ENCODE measurements at regions not wholly inside any gene's neighbourhood (a gene's known extent, or its start where the extent isn't known, plus 50 kb on each side); places are given as distances from the start of the nearest gene placed in this dataset.

GRCh38 chr5:68084396-68084795 lies 131.2 kb upstream of the PIK3R1 start:
- no peak for DNase-seq (ENCODE audit: insufficient read length)
- no peak for FAIRE-seq

GRCh38 chr5:68080282-68081050 lies 135.1 kb upstream of the PIK3R1 start:
- no peak for TF ChIP-seq TAF1 (IDR thresholded peaks at IDR 0.05; ENCODE audit: borderline replicate concordance, low read depth, low read length)
- TF ChIP-seq POLR2AphosphoS5 (IDR thresholded peaks at IDR 0.05; ENCODE audit: low read depth, low read length) = no peak
- no peak for TF ChIP-seq POLR2A (IDR thresholded peaks at IDR 0.05; ENCODE audit: low read depth, low read length)
- DNase-seq (ENCODE audit: insufficient read length) = no peak
- FAIRE-seq = no peak

More at GRCh38 chr5:68084396-68084795, 131.2 kb upstream of the PIK3R1 start:
- TF ChIP-seq POLR2AphosphoS5 (IDR thresholded peaks at IDR 0.05; ENCODE audit: low read depth, low read length) (no peak), POLR2A (IDR thresholded peaks at IDR 0.05; ENCODE audit: low read depth, low read length) (no peak), TAF1 (IDR thresholded peaks at IDR 0.05; ENCODE audit: borderline replicate concordance, low read depth, low read length) (no peak)

GRCh38 chr5:68077349-68077894 lies 138.1 kb upstream of the PIK3R1 start:
- TF ChIP-seq POLR2A (IDR thresholded peaks at IDR 0.05; ENCODE audit: low read depth, low read length) (no peak), TAF1 (IDR thresholded peaks at IDR 0.05; ENCODE audit: borderline replicate concordance, low read depth, low read length) (no peak), POLR2AphosphoS5 (IDR thresholded peaks at IDR 0.05; ENCODE audit: low read depth, low read length) (no peak)
- FAIRE-seq (no peak), DNase-seq (ENCODE audit: insufficient read length) (no peak)

- FAIRE-seq (no peak), DNase-seq (ENCODE audit: insufficient read length) (no peak)
- TF ChIP-seq POLR2AphosphoS5 (IDR thresholded peaks at IDR 0.05; ENCODE audit: low read depth, low read length) (no peak), TAF1 (IDR thresholded peaks at IDR 0.05; ENCODE audit: borderline replicate concordance, low read depth, low read length) (no peak), POLR2A (IDR thresholded peaks at IDR 0.05; ENCODE audit: low read depth, low read length) (no peak)
These were observed 140.9 kb upstream of the PIK3R1 start for GRCh38 chr5:68074633-68075032.

GRCh38 chr5:68074048-68074632 lies 141.4 kb upstream of the PIK3R1 start:
- DNase-seq (ENCODE audit: insufficient read length) (no peak), FAIRE-seq (no peak)
- TF ChIP-seq POLR2AphosphoS5 (IDR thresholded peaks at IDR 0.05; ENCODE audit: low read depth, low read length) (no peak), TAF1 (IDR thresholded peaks at IDR 0.05; ENCODE audit: borderline replicate concordance, low read depth, low read length) (no peak), POLR2A (IDR thresholded peaks at IDR 0.05; ENCODE audit: low read depth, low read length) (no peak)

- no peak for FAIRE-seq
- TF ChIP-seq POLR2AphosphoS5 (IDR thresholded peaks at IDR 0.05; ENCODE audit: low read depth, low read length) (no peak), TAF1 (IDR thresholded peaks at IDR 0.05; ENCODE audit: borderline replicate concordance, low read depth, low read length) (no peak), POLR2A (IDR thresholded peaks at IDR 0.05; ENCODE audit: low read depth, low read length) (no peak)
- no peak for DNase-seq (ENCODE audit: insufficient read length)
These were observed 143.8 kb upstream of the PIK3R1 start for GRCh38 chr5:68071736-68072135.

GRCh38 chr5:68071282-68071632 lies 144.3 kb upstream of the PIK3R1 start:
- FAIRE-seq = no peak
- no peak for DNase-seq (ENCODE audit: insufficient read length)
- TF ChIP-seq POLR2AphosphoS5 (IDR thresholded peaks at IDR 0.05; ENCODE audit: low read depth, low read length) (no peak), TAF1 (IDR thresholded peaks at IDR 0.05; ENCODE audit: borderline replicate concordance, low read depth, low read length) (no peak), POLR2A (IDR thresholded peaks at IDR 0.05; ENCODE audit: low read depth, low read length) (no peak)

- DNase-seq (ENCODE audit: insufficient read length) (peak; percentile 14), FAIRE-seq (peak; percentile 48)
- TF ChIP-seq POLR2A (IDR thresholded peaks at IDR 0.05; ENCODE audit: low read depth, low read length) (no peak), TAF1 (IDR thresholded peaks at IDR 0.05; ENCODE audit: borderline replicate concordance, low read depth, low read length) (no peak), POLR2AphosphoS5 (IDR thresholded peaks at IDR 0.05; ENCODE audit: low read depth, low read length) (no peak)
These were observed 144.8 kb upstream of the PIK3R1 start for GRCh38 chr5:68070591-68071281.

- TF ChIP-seq POLR2AphosphoS5 (IDR thresholded peaks at IDR 0.05; ENCODE audit: low read depth, low read length) (no peak), TAF1 (IDR thresholded peaks at IDR 0.05; ENCODE audit: borderline replicate concordance, low read depth, low read length) (no peak), POLR2A (IDR thresholded peaks at IDR 0.05; ENCODE audit: low read depth, low read length) (no peak)
- DNase-seq (ENCODE audit: insufficient read length) (no peak), FAIRE-seq (no peak)
These were observed 147.5 kb upstream of the PIK3R1 start for GRCh38 chr5:68067976-68068603.

- no peak for TF ChIP-seq POLR2A (IDR thresholded peaks at IDR 0.05; ENCODE audit: low read depth, low read length)
- no peak for TF ChIP-seq POLR2AphosphoS5 (IDR thresholded peaks at IDR 0.05; ENCODE audit: low read depth, low read length)
- TF ChIP-seq TAF1 (IDR thresholded peaks at IDR 0.05; ENCODE audit: borderline replicate concordance, low read depth, low read length) = no peak
- FAIRE-seq (no peak), DNase-seq (ENCODE audit: insufficient read length) (no peak)
These were observed 148.3 kb upstream of the PIK3R1 start for GRCh38 chr5:68067291-68067690.
